HG03108 (cell line): ENCODE measurements at regions not wholly inside any gene's neighbourhood (a gene's known extent, or its start where the extent isn't known, plus 50 kb on each side); places are given as distances from the start of the nearest gene placed in this dataset.

ENCODE experiments used
- ATAC-seq: cut with Tn5 transposase; IDR thresholded peaks from one replicate; pipeline ENCODE4 v1.9.1; 2021; ENCODE audit warnings: moderate library complexity; ENCODE audit not compliant: unreplicated experiment

GRCh38 chr2:52776571-52776970 is 991.0 kb upstream of the CHAC2 start:
- ATAC-seq: no peak

- ATAC-seq: no peak
These were observed 991.9 kb upstream of the CHAC2 start for GRCh38 chr2:52775674-52776073.

GRCh38 chr2:52765735-52766134 is 1001.9 kb upstream of the CHAC2 start:
- no peak for ATAC-seq

GRCh38 chr2:52749764-52750163 is 1017.8 kb upstream of the CHAC2 start:
- ATAC-seq: no peak

GRCh38 chr2:52745144-52745543 is 1022.5 kb upstream of the CHAC2 start:
- ATAC-seq: no peak

GRCh38 chr2:52732849-52733395 is 1034.7 kb upstream of the CHAC2 start:
- ATAC-seq: no peak

GRCh38 chr2:52724585-52724984 is 1043.0 kb upstream of the CHAC2 start:
- ATAC-seq: no peak

- no peak for ATAC-seq
These were observed 1049.8 kb upstream of the CHAC2 start for GRCh38 chr2:52717836-52718235.

- ATAC-seq: no peak
These were observed 1056.6 kb upstream of the CHAC2 start for GRCh38 chr2:52710810-52711618.

GRCh38 chr2:52704251-52704650 is 1063.4 kb upstream of the CHAC2 start:
- ATAC-seq: no peak

GRCh38 chr2:52703004-52703403 is 1064.6 kb upstream of the CHAC2 start:
- no peak for ATAC-seq

- no peak for ATAC-seq
These were observed 1069.2 kb upstream of the CHAC2 start for GRCh38 chr2:52698408-52698807.

GRCh38 chr2:52697690-52698089 is 1069.9 kb upstream of the CHAC2 start:
- no peak for ATAC-seq

- no peak for ATAC-seq
These were observed 1071.9 kb upstream of the CHAC2 start for GRCh38 chr2:52695731-52696130.

GRCh38 chr2:52686935-52687334 is 1080.7 kb upstream of the CHAC2 start:
- ATAC-seq: no peak

GRCh38 chr2:52676056-52676455 is 1091.5 kb upstream of the CHAC2 start:
- ATAC-seq: no peak

GRCh38 chr2:52668724-52669123 is 1098.9 kb upstream of the CHAC2 start:
- ATAC-seq: no peak

- ATAC-seq: no peak
These were observed 1108.1 kb upstream of the CHAC2 start for GRCh38 chr2:52659546-52659945.

- ATAC-seq: no peak
These were observed 1109.0 kb upstream of the CHAC2 start for GRCh38 chr2:52658598-52658997.

- no peak for ATAC-seq
These were observed 1127.9 kb upstream of the CHAC2 start for GRCh38 chr2:52639692-52640091.

GRCh38 chr2:52632543-52632942 is 1135.1 kb upstream of the CHAC2 start:
- ATAC-seq: no peak

- no peak for ATAC-seq
These were observed 1137.7 kb upstream of the CHAC2 start for GRCh38 chr2:52629944-52630343.

GRCh38 chr2:52629531-52629930 is 1138.1 kb upstream of the CHAC2 start:
- no peak for ATAC-seq
